Vagina (tissue), 2 donors: ENCODE measurements at regions not wholly inside any gene's neighbourhood (a gene's known extent, or its start where the extent isn't known, plus 50 kb on each side); places are given as distances from the start of the nearest gene placed in this dataset.

Experiments used
- CTCF ChIP-seq, 3 experiments: fragments of 450-650 bp in 2 of 3; fragments of 200-600 bp in 1 of 3; sonication (generic) in 1 of 3; IDR thresholded peaks; one replicate each; pipeline ENCODE4 v1.5.1; 2017 to 2019; ENCODE audit warnings: antibody characterized with exemption in 3 of 3, mild to moderate bottlenecking in 2 of 3, moderate library complexity in 2 of 3
- POLR2A ChIP-seq, 2 donors: fragments of 450-650 bp; IDR thresholded peaks; one replicate each; pipeline ENCODE4 v1.6.1; 2017; ENCODE audit warnings: antibody characterized with exemption in 2 of 2, mild to moderate bottlenecking in 2 of 2, moderate library complexity in 2 of 2
- POLR2AphosphoS5 ChIP-seq, 2 donors: sonication (generic); formaldehyde crosslinking; IDR thresholded peaks; one replicate each; pipeline ENCODE4 v1.9.0; 2017; ENCODE audit warnings: antibody characterized with exemption in 2 of 2, mild to moderate bottlenecking in 2 of 2, low read depth in 1 of 2; ENCODE audit not compliant: insufficient read depth in 1 of 2

- TF ChIP-seq POLR2AphosphoS5 (IDR thresholded peaks at IDR 0.05; ENCODE audit: insufficient read depth in 1 of 2, low read depth in 1 of 2) = no peak
- no peak for TF ChIP-seq POLR2A (IDR thresholded peaks at IDR 0.05)
- TF ChIP-seq CTCF (IDR thresholded peaks at IDR 0.05) = no peak
Observed at GRCh38 chr21:33146467-33146866, 76.5 kb downstream of the OLIG1 start.
